Activated B cell treated with CpG ODN at 0.5 μM for 24 hours (primary cell): ENCODE measurements at regions not wholly inside any gene's neighbourhood (a gene's known extent, or its start where the extent isn't known, plus 50 kb on each side); places are given as distances from the start of the nearest gene placed in this dataset.

Source experiments
- ATAC-seq: fragments of 200-7000 bp; cut with Tn5 transposase; one replicate; pipeline ENCODE4 v1.10.0; 2021; ENCODE audit warnings: low read depth, mild to moderate bottlenecking, moderate library complexity
- CTCF ChIA-PET: fragments of 350-600 bp; sonication (Branson Sonifier 250); formaldehyde crosslinking; loops from one replicate; lab custom pipeline; 2021; ENCODE audit warnings: antibody characterized with exemption; lab: Charles Lee
- POLR2A ChIA-PET: fragments of 350-600 bp; sonication (Branson Sonifier 250); formaldehyde crosslinking; loops from one replicate; lab custom pipeline; 2021; ENCODE audit warnings: antibody characterized with exemption; lab: Charles Lee
- DNase-seq: peaks from one replicate; pipeline ENCODE4 v3.0.0; 2022
- H3K27ac Mint-ChIP-seq: one replicate; pipeline ENCODE4 v1.8.0; 2020; ENCODE audit warnings: mixed read lengths
- H3K27me3 Mint-ChIP-seq: one replicate; pipeline ENCODE4 v1.8.0; 2021; ENCODE audit warnings: mixed read lengths
- H3K36me3 Mint-ChIP-seq: one replicate; pipeline ENCODE4 v1.8.0; 2021; ENCODE audit warnings: low read depth, mixed read lengths
- H3K4me1 Mint-ChIP-seq: one replicate; pipeline ENCODE4 v1.8.0; 2021; ENCODE audit warnings: mixed read lengths
- H3K4me3 Mint-ChIP-seq: one replicate; pipeline ENCODE4 v1.8.0; 2020; ENCODE audit warnings: mild to moderate bottlenecking, mixed read lengths
- H3K9me3 Mint-ChIP-seq: one replicate; pipeline ENCODE4 v1.8.0; 2020; ENCODE audit warnings: mixed read lengths
- CTCF ChIP-seq: fragments of 200-600 bp; IDR thresholded peaks from one replicate; pipeline ENCODE4 v1.8.0; 2022; ENCODE audit warnings: antibody characterized with exemption, mild to moderate bottlenecking
- intact Hi-C: fragments of 100-400 bp; cut with micrococcal nuclease; formaldehyde crosslinking; loops from one replicate; pipeline ENCODE4 v1.15.1; 2024

GRCh38 chrX:2584251-2585157 is 83.7 kb upstream of the DHRSX start:
- CTCF ChIA-PET, result no interaction called here
- Mint-ChIP-seq H3K4me1 (peaks cover 6% of the 10 kb centered on the region), H3K27me3 (peaks cover 29% of the 10 kb centered on the region), H3K36me3 (no peaks in the 10 kb centered on the region), H3K4me3 (peak overlapping the region; percentile 29), H3K9me3 (no peaks in the 10 kb centered on the region), H3K27ac (no peak overlapping the region)
- DNase-seq, result no peak
- no peak for TF ChIP-seq CTCF
- POLR2A ChIA-PET, result no interaction called here
- intact Hi-C loops, result no loop called here
- no peak for ATAC-seq

- Mint-ChIP-seq H3K4me1 (peaks cover 14% of the 10 kb centered on the region), H3K4me3 (no peak overlapping the region), H3K27me3 (peaks cover 38% of the 10 kb centered on the region), H3K9me3 (no peaks in the 10 kb centered on the region), H3K36me3 (no peaks in the 10 kb centered on the region), H3K27ac (no peak overlapping the region)
- ATAC-seq (no peak), DNase-seq (no peak)
- intact Hi-C loops, result no loop called here
- ChIA-PET CTCF (no interaction called here), POLR2A (no interaction called here)
- no peak for TF ChIP-seq CTCF
These were observed 82.7 kb upstream of the DHRSX start for GRCh38 chrX:2583194-2584162.

GRCh38 chrX:2582667-2583066 is 81.9 kb upstream of the DHRSX start:
- Mint-ChIP-seq H3K36me3 (no peaks in the 10 kb centered on the region), H3K27me3 (peaks cover 42% of the 10 kb centered on the region), H3K9me3 (no peaks in the 10 kb centered on the region), H3K27ac (no peak overlapping the region), H3K4me1 (peaks cover 14% of the 10 kb centered on the region), H3K4me3 (no peak overlapping the region)
- intact Hi-C loops, result no loop called here
- no peak for TF ChIP-seq CTCF
- ATAC-seq, result no peak
- CTCF ChIA-PET, result no interaction called here
- no peak for DNase-seq
- POLR2A ChIA-PET, result no interaction called here

GRCh38 chrX:2581296-2581695 is 80.5 kb upstream of the DHRSX start:
- POLR2A ChIA-PET, result no interaction called here
- intact Hi-C loops, result no loop called here
- H3K27me3 Mint-ChIP-seq, result peaks cover 36% of the 10 kb centered on the region

More at GRCh38 chrX:2581296-2581695, 80.5 kb upstream of the DHRSX start:
- H3K4me1 Mint-ChIP-seq, result peaks cover 14% of the 10 kb centered on the region
- no peak for TF ChIP-seq CTCF
- ATAC-seq (no peak), DNase-seq (no peak)
- H3K4me3 Mint-ChIP-seq, result no peak overlapping the region
- no peaks in the 10 kb centered on the region for H3K36me3 Mint-ChIP-seq
- no peak overlapping the region for H3K27ac Mint-ChIP-seq
- CTCF ChIA-PET, result no interaction called here
- no peaks in the 10 kb centered on the region for H3K9me3 Mint-ChIP-seq
